Osteocyte (in vitro differentiated cells): ENCODE measurements at regions not wholly inside any gene's neighbourhood (a gene's known extent, or its start where the extent isn't known, plus 50 kb on each side); places are given as distances from the start of the nearest gene placed in this dataset.

ENCODE experiments used
- DNase-seq: peaks from one replicate; pipeline ENCODE4 v3.0.0; 2021; ENCODE audit warnings: mixed read lengths; ENCODE audit not compliant: unreplicated experiment; ENCODE audit errors: extremely low spot score
- H3K27ac Mint-ChIP-seq: one replicate; pipeline ENCODE4 v1.8.0; 2021; ENCODE audit warnings: mild to moderate bottlenecking, mixed read lengths; ENCODE audit not compliant: unreplicated experiment
- H3K27me3 Mint-ChIP-seq: one replicate; pipeline ENCODE4 v1.8.0; 2021; ENCODE audit warnings: mixed read lengths; ENCODE audit not compliant: unreplicated experiment
- H3K36me3 Mint-ChIP-seq: one replicate; pipeline ENCODE4 v1.8.0; 2021; ENCODE audit warnings: mixed read lengths; ENCODE audit not compliant: unreplicated experiment
- H3K4me1 Mint-ChIP-seq: one replicate; pipeline ENCODE4 v1.8.0; 2021; ENCODE audit warnings: mixed read lengths; ENCODE audit not compliant: unreplicated experiment
- H3K4me3 Mint-ChIP-seq: one replicate; pipeline ENCODE4 v1.8.0; 2021; ENCODE audit warnings: mild to moderate bottlenecking, moderate library complexity, mixed read lengths; ENCODE audit not compliant: unreplicated experiment
- H3K9me3 Mint-ChIP-seq: one replicate; pipeline ENCODE4 v1.8.0; 2021; ENCODE audit warnings: mixed read lengths; ENCODE audit not compliant: unreplicated experiment
- CTCF ChIP-seq: fragments of 200-600 bp; sonication (generic); IDR thresholded peaks from 2 replicates; pipeline ENCODE4 v1.5.0; 2021; ENCODE audit warnings: antibody characterized with exemption, mild to moderate bottlenecking, moderate library complexity

- no peaks in the 10 kb centered on the region for H3K27me3 Mint-ChIP-seq
- H3K4me3 Mint-ChIP-seq = no peak overlapping the region
These were observed 150.0 kb upstream of the RBFOX1 start for GRCh38 chr16:7182510-7183109.

GRCh38 chr16:7177875-7178274, 154.8 kb upstream of the RBFOX1 start:
- no peak for TF ChIP-seq CTCF
- Mint-ChIP-seq H3K4me3 (no peak overlapping the region), H3K4me1 (no peaks in the 10 kb centered on the region), H3K27me3 (no peaks in the 10 kb centered on the region), H3K9me3 (peaks cover 65% of the 10 kb centered on the region), H3K36me3 (no peaks in the 10 kb centered on the region), H3K27ac (no peak overlapping the region)
- DNase-seq = no peak

More at GRCh38 chr16:7182510-7183109, 150.0 kb upstream of the RBFOX1 start:
- no peaks in the 10 kb centered on the region for H3K36me3 Mint-ChIP-seq
- TF ChIP-seq CTCF = no peak
- H3K27ac Mint-ChIP-seq = no peak overlapping the region
- H3K4me1 Mint-ChIP-seq = no peaks in the 10 kb centered on the region
- peaks cover 53% of the 10 kb centered on the region for H3K9me3 Mint-ChIP-seq
- no peak for DNase-seq

- no peaks in the 10 kb centered on the region for H3K4me1 Mint-ChIP-seq
- no peak for DNase-seq
- TF ChIP-seq CTCF = no peak
- H3K9me3 Mint-ChIP-seq = peaks cover 49% of the 10 kb centered on the region
- no peak overlapping the region for H3K4me3 Mint-ChIP-seq
- no peaks in the 10 kb centered on the region for H3K36me3 Mint-ChIP-seq
- H3K27ac Mint-ChIP-seq = no peak overlapping the region
- H3K27me3 Mint-ChIP-seq = no peaks in the 10 kb centered on the region
These were observed 161.5 kb upstream of the RBFOX1 start for GRCh38 chr16:7171151-7171550.

GRCh38 chr16:7167626-7168025, 165.0 kb upstream of the RBFOX1 start:
- no peak for DNase-seq
- Mint-ChIP-seq H3K27ac (no peak overlapping the region), H3K4me1 (no peaks in the 10 kb centered on the region), H3K9me3 (peaks cover 41% of the 10 kb centered on the region), H3K36me3 (no peaks in the 10 kb centered on the region), H3K4me3 (no peak overlapping the region), H3K27me3 (no peaks in the 10 kb centered on the region)
- no peak for TF ChIP-seq CTCF

GRCh38 chr16:7161891-7162290, 170.8 kb upstream of the RBFOX1 start:
- Mint-ChIP-seq H3K9me3 (peaks cover 49% of the 10 kb centered on the region), H3K27ac (no peak overlapping the region), H3K4me1 (no peaks in the 10 kb centered on the region), H3K27me3 (no peaks in the 10 kb centered on the region), H3K4me3 (no peak overlapping the region), H3K36me3 (no peaks in the 10 kb centered on the region)
- no peak for DNase-seq
- no peak for TF ChIP-seq CTCF
